ENCODE measurements at regions not wholly inside any gene's neighbourhood (a gene's known extent, or its start where the extent isn't known, plus 50 kb on each side); places are given as distances from the start of the nearest gene placed in this dataset.

DNA sequence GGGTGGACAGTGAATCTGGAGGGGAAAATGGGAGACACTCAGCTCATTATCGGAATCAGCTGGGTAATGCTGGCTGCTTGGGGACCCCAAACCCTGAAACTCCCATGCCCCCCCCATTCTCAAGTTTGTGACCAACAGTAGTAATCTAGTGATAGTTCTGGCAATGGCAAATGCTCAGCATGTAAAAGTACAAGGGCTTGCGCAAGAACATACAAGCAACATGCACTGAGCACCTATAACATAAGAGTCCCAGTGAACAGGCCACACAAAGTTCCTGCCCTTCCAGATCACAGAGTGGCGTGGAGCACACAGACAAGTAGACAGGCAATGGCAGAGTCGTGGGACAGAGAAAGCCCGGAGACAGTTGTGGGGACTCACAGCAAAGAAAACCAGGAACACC, 407.9 kb downstream of the MED13L start:
- TF ChIP-seq, protein P1, sequence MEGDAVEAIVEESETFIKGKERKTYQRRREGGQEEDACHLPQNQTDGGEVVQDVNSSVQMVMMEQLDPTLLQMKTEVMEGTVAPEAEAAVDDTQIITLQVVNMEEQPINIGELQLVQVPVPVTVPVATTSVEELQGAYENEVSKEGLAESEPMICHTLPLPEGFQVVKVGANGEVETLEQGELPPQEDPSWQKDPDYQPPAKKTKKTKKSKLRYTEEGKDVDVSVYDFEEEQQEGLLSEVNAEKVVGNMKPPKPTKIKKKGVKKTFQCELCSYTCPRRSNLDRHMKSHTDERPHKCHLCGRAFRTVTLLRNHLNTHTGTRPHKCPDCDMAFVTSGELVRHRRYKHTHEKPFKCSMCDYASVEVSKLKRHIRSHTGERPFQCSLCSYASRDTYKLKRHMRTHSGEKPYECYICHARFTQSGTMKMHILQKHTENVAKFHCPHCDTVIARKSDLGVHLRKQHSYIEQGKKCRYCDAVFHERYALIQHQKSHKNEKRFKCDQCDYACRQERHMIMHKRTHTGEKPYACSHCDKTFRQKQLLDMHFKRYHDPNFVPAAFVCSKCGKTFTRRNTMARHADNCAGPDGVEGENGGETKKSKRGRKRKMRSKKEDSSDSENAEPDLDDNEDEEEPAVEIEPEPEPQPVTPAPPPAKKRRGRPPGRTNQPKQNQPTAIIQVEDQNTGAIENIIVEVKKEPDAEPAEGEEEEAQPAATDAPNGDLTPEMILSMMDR (IDR thresholded peaks at IDR 0.05; ENCODE audit: low read length) = no peak
- no peak for TF ChIP-seq EZH2 (IDR thresholded peaks at IDR 0.05; ENCODE audit: borderline replicate concordance, low read length)

All from OCI-LY1 (cell line).